ENCODE measurements at regions not wholly inside any gene's neighbourhood (a gene's known extent, or its start where the extent isn't known, plus 50 kb on each side); places are given as distances from the start of the nearest gene placed in this dataset.
"Not testable (repeated sequence)": the region's sequence is repeated elsewhere in the genome, so short reads cannot be mapped to it uniquely, and the experiment has no call there.

- no peak for DNase-seq (ENCODE audit: low read depth)
Measured at GRCh38 chr1:29592261-29592615, 355.9 kb downstream of the PTPRU start.

DNA sequence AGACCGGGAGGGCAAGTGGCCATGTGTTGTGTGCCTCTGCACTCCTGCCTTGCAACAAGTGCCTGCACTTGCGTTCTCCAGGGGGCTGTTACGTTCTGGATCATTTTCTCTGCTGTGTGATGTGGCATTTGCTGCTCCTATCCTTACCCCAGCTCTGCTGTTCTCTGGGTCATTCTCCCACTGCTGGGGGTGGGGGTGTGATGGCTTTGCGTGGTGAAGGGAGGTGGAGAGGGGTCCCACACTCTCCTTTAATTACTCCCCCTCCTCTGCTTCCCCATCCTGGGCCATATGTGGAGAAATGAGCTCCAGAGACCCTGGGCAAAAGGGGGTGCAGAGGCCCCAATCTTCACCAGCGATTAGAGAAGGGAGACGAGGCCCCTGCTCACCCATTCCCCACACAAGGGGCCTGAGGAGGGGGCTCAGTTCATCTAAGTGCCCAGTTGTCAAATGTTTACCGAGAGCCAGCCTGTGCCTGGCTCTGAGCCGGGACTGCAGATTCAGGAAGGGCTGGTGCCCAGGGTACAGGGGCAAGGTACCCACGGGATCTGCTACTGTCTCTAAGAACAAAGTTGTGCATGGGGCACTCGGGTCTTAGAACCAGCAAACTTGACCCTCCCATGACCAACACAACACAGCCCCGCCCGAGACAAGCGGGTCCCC, 355.4 kb downstream of the PTPRU start:
- no peak overlapping the region for H3K4me3 ChIP-seq (ENCODE audit: low read length)
- TF ChIP-seq CTCF (IDR thresholded peaks at IDR 0.05; ENCODE audit: insufficient read depth, low read depth, low read length, missing control alignments), result no peak
- no peak for DNase-seq (ENCODE audit: low read depth)

More at GRCh38 chr1:29592261-29592615, 355.9 kb downstream of the PTPRU start:
- TF ChIP-seq CTCF (IDR thresholded peaks at IDR 0.05; ENCODE audit: insufficient read depth, low read depth, low read length, missing control alignments), result no peak
- H3K4me3 ChIP-seq (ENCODE audit: low read length), result no peak overlapping the region

GRCh38 chr1:29590583-29591565, 354.6 kb downstream of the PTPRU start:
- DNase-seq (ENCODE audit: low read depth), result peak; percentile 68
- no peak for TF ChIP-seq CTCF (IDR thresholded peaks at IDR 0.05; ENCODE audit: insufficient read depth, low read depth, low read length, missing control alignments)

DNA sequence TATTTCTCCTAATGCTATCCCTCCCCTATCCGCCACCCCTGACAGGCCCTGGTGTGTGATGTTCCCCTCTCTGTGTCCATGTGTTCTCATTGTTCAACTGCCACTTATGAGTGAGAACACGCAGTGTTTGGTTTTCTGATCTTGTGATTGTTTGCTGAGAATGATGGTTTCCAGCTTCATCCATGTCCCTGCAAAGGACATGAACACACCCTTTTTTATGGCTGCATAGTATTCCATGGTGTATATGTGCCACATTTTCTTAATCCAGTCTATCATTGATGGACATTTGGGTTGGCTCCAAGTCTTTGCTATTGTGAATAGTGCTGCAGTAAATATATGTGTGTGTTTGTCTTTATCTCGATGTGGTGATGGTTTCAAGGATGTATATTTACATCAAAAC, 353.4 kb downstream of the PTPRU start:
- not testable (repeated sequence) for DNase-seq (ENCODE audit: low read depth); H3K4me3 ChIP-seq (ENCODE audit: low read length)

More at GRCh38 chr1:29590583-29591565, 354.6 kb downstream of the PTPRU start:
- H3K4me3 ChIP-seq (ENCODE audit: low read length), result no peak overlapping the region

DNA sequence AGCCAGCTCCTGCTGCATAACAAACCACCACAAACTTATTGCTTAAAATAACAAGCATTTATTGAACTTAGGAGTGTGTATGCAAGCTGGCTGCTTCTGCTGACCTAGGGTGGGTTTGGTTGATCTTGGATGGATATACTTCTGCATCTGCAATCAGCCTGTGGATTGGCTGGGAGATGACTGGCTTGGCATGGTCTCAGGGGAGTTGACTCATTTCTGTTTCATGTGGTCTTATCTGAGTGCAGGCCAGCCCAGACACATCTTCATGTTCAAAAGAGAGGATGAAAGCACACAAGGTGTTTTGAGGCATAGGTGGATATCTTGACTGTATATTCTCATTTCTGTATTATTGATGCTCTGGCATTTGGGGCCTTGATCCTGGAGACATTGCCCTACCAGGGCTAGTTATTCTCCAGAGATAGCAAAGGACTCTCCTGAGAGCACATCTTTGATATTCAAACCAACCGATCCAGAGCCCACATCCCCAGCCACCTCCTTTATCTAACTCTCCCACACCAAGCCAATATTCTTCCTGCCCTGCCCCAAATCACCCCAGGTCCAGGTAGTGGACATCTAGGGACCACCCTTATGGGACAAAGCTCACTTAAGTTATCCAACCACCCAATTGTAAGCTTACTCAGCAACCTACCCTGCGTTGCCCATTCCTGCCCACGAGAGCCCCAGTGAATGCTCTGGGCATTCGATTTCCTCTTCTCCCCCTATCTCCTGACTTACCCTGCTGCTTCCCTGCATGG, 350.8 kb downstream of the PTPRU start:
- H3K4me3 ChIP-seq (ENCODE audit: low read length), result no peak overlapping the region
- TF ChIP-seq CTCF (IDR thresholded peaks at IDR 0.05; ENCODE audit: insufficient read depth, low read depth, low read length, missing control alignments), result no peak
- DNase-seq (ENCODE audit: low read depth), result peak; percentile 84

DNA sequence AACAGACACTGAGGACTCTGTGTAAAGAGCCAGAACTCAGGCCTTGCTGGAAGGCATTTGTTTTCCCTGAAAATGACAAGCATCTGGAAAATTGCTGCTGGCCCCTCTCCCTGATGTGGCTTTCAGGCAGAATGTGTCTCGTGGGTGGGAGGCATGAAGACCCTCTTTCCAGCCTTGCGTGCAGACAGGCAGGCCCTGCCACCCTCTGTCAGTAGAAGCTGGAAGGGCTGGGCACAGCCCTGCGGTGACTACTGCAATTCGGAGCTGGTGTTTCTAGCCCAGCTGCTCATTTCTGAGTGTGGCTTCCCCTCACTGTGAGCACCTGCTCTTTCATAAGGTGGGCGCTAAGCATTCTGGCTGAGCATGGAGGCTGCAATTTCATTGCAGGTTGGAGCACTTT, 349.9 kb downstream of the PTPRU start:
- H3K4me3 ChIP-seq (ENCODE audit: low read length), result no peak overlapping the region
- DNase-seq (ENCODE audit: low read depth), result no peak
- no peak for TF ChIP-seq CTCF (IDR thresholded peaks at IDR 0.05; ENCODE audit: insufficient read depth, low read depth, low read length, missing control alignments)

DNA sequence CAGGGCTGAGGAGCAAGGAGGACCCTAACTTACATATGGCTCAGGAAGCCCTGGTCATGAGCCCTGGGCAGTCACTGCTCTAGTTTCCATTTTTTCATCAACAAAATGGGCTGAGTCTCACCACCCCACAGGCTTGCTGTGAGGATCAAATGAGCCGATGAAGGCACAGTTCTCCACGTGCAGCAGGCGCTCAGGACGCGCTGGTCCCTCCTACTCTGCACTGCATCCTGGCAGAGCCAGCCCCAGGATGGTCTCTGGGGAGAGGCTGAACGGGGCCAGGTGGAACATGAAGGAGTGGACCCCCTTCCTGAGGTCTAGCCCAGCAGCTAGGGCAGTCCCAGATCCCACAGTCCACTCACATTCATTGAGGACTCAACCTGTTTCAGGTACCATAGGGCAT, 349.3 kb downstream of the PTPRU start:
- no peak for DNase-seq (ENCODE audit: low read depth)
- TF ChIP-seq CTCF (IDR thresholded peaks at IDR 0.05; ENCODE audit: insufficient read depth, low read depth, low read length, missing control alignments), result no peak
- H3K4me3 ChIP-seq (ENCODE audit: low read length), result no peak overlapping the region

Data from epithelial cell of esophagus (primary cell).